PC-9 (cell line): ENCODE measurements at regions not wholly inside any gene's neighbourhood (a gene's known extent, or its start where the extent isn't known, plus 50 kb on each side); places are given as distances from the start of the nearest gene placed in this dataset.

Experiments
- CTCF ChIP-seq: fragments of 200-600 bp; sonication (generic); conservative IDR thresholded peaks from 2 replicates; pipeline ENCODE4 v1.6.1; 2017; ENCODE audit warnings: mixed run types, antibody characterized with exemption, mild to moderate bottlenecking, moderate library complexity
- EZH2 ChIP-seq: fragments of 200-600 bp; sonication (generic); IDR thresholded peaks from 2 replicates; pipeline ENCODE4 v1.8.0; 2017; ENCODE audit warnings: antibody characterized with exemption, low read depth

- TF ChIP-seq CTCF (no peak), EZH2 (no peak)
These were observed 971.2 kb upstream of the SEL1L start for GRCh38 chr14:82504894-82505293.
